ENCODE measurements at regions not wholly inside any gene's neighbourhood (a gene's known extent, or its start where the extent isn't known, plus 50 kb on each side); places are given as distances from the start of the nearest gene placed in this dataset.

- Histone ChIP-seq H3K9ac (ENCODE audit: low read length) (no peak overlapping the region), H3K27ac (ENCODE audit: low read length) (no peak overlapping the region), H3K27me3 (ENCODE audit: low read depth, low read length) (no peaks in the 10 kb centered on the region), H3K4me2 (ENCODE audit: low read length) (no peak overlapping the region), H3K79me2 (ENCODE audit: low read length) (no peaks in the 10 kb centered on the region), H3K4me3 (ENCODE audit: low read length) (no peak overlapping the region), H3K4me1 (ENCODE audit: low read length) (peaks cover 27% of the 10 kb centered on the region), H3K36me3 (replicated peaks; ENCODE audit: low read depth, low read length) (peaks cover 4% of the 10 kb centered on the region), H3K9me3 (ENCODE audit: insufficient read depth, low read length) (peaks cover 3% of the 10 kb centered on the region; the same call in 1 of the 2 replicates), H2AFZ (ENCODE audit: low read depth, low read length) (no peak overlapping the region), H4K20me1 (ENCODE audit: insufficient read depth, low read length) (no peaks in the 10 kb centered on the region)
- TF ChIP-seq EZH2phosphoT487 (IDR thresholded peaks at IDR 0.05; ENCODE audit: low read depth) (no peak), CTCF (IDR thresholded peaks at IDR 0.05; ENCODE audit: low read depth, low read length) (no peak)
Observed at GRCh38 chr2:19045151-19045550, 313.3 kb downstream of the OSR1 start.

- no peak overlapping the region for H3K4me2 ChIP-seq (ENCODE audit: low read length)
- H3K9me3 ChIP-seq (ENCODE audit: insufficient read depth, low read length): peaks cover 3% of the 10 kb centered on the region; the same call in 1 of the 2 replicates
- no peaks in the 10 kb centered on the region for H4K20me1 ChIP-seq (ENCODE audit: insufficient read depth, low read length)
- no peaks in the 10 kb centered on the region for H3K79me2 ChIP-seq (ENCODE audit: low read length)
- H3K27ac ChIP-seq (ENCODE audit: low read length): no peak overlapping the region
- no peak for TF ChIP-seq EZH2phosphoT487 (IDR thresholded peaks at IDR 0.05; ENCODE audit: low read depth)
- no peak for TF ChIP-seq CTCF (IDR thresholded peaks at IDR 0.05; ENCODE audit: low read depth, low read length)
- H3K27me3 ChIP-seq (ENCODE audit: low read depth, low read length): no peaks in the 10 kb centered on the region
- peaks cover 25% of the 10 kb centered on the region for H3K4me1 ChIP-seq (ENCODE audit: low read length)
- no peak overlapping the region for H3K4me3 ChIP-seq (ENCODE audit: low read length)
- peaks cover 4% of the 10 kb centered on the region for H3K36me3 ChIP-seq (replicated peaks; ENCODE audit: low read depth, low read length)
- H3K9ac ChIP-seq (ENCODE audit: low read length): no peak overlapping the region
- H2AFZ ChIP-seq (ENCODE audit: low read depth, low read length): no peak overlapping the region
Observed at GRCh38 chr2:19043893-19044292, 314.5 kb downstream of the OSR1 start.

- Histone ChIP-seq H4K20me1 (ENCODE audit: insufficient read depth, low read length) (no peaks in the 10 kb centered on the region), H3K4me1 (ENCODE audit: low read length) (peaks cover 7% of the 10 kb centered on the region), H3K4me3 (ENCODE audit: low read length) (no peak overlapping the region), H3K9me3 (ENCODE audit: insufficient read depth, low read length) (no peaks in the 10 kb centered on the region), H3K27ac (ENCODE audit: low read length) (no peak overlapping the region), H3K4me2 (ENCODE audit: low read length) (no peak overlapping the region), H3K27me3 (ENCODE audit: low read depth, low read length) (no peaks in the 10 kb centered on the region; the same call in 1 of the 2 replicates), H3K9ac (ENCODE audit: low read length) (no peak overlapping the region), H2AFZ (ENCODE audit: low read depth, low read length) (no peak overlapping the region), H3K79me2 (ENCODE audit: low read length) (no peaks in the 10 kb centered on the region), H3K36me3 (replicated peaks; ENCODE audit: low read depth, low read length) (no peaks in the 10 kb centered on the region)
- no peak for TF ChIP-seq CTCF (IDR thresholded peaks at IDR 0.05; ENCODE audit: low read depth, low read length)
Observed at GRCh38 chr2:19041434-19042041, 316.9 kb downstream of the OSR1 start.

GRCh38 chr2:19038071-19039015 is 320.1 kb downstream of the OSR1 start:
- TF ChIP-seq CTCF (IDR thresholded peaks at IDR 0.05; ENCODE audit: low read depth, low read length) (no peak), EZH2phosphoT487 (IDR thresholded peaks at IDR 0.05; ENCODE audit: low read depth) (no peak)
- H3K27ac ChIP-seq (ENCODE audit: low read length): no peak overlapping the region
- no peaks in the 10 kb centered on the region; the same call in 1 of the 2 replicates for H3K27me3 ChIP-seq (ENCODE audit: low read depth, low read length)
- H3K9me3 ChIP-seq (ENCODE audit: insufficient read depth, low read length): no peaks in the 10 kb centered on the region
- H3K36me3 ChIP-seq (replicated peaks; ENCODE audit: low read depth, low read length): no peaks in the 10 kb centered on the region
- no peaks in the 10 kb centered on the region for H3K79me2 ChIP-seq (ENCODE audit: low read length)
- no peaks in the 10 kb centered on the region for H4K20me1 ChIP-seq (ENCODE audit: insufficient read depth, low read length)
- no peak overlapping the region for H3K4me2 ChIP-seq (ENCODE audit: low read length)
- H3K9ac ChIP-seq (ENCODE audit: low read length): no peak overlapping the region
- H3K4me3 ChIP-seq (ENCODE audit: low read length): no peak overlapping the region
- H2AFZ ChIP-seq (ENCODE audit: low read depth, low read length): no peak overlapping the region
- peaks cover 5% of the 10 kb centered on the region; the same call in 1 of the 2 replicates for H3K4me1 ChIP-seq (ENCODE audit: low read length)
